Islet of Langerhans (tissue), 1 donor: ENCODE measurements at regions not wholly inside any gene's neighbourhood (a gene's known extent, or its start where the extent isn't known, plus 50 kb on each side); places are given as distances from the start of the nearest gene placed in this dataset.
"Not testable (repeated sequence)": the region's sequence is repeated elsewhere in the genome, so short reads cannot be mapped to it uniquely, and the experiment has no call there.

ENCODE experiments used
- FAIRE-seq: peaks from one replicate; lab custom pipeline; 2011; peaks lifted over from hg19 to GRCh38; lab: Jason Lieb, UNC

DNA sequence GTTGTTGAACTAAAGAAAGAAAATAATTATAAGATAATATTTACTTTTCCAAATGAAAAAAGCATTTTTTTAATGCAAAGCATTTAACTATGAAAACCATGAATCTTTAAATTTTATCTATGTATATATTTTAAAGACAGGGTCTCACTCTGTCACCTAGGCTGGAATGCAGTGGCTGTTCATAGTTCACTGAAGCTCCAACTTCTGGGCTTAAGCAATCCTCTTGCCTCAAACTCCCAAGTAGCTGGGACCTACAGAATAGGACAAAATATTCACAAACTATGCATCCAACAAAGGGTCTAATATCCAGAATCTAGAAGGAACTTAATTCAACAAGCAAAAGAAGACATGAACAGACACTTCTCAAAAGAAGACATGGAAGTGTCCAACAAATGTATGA is 55.9 kb upstream of the ALB start:
- no peak for FAIRE-seq

GRCh38 chr4:73347497-73347896 is 56.6 kb upstream of the ALB start:
- no peak for FAIRE-seq

- no peak for FAIRE-seq
Observed at GRCh38 chr4:73345399-73345975, 58.6 kb upstream of the ALB start.

GRCh38 chr4:73344106-73344505 is 60.0 kb upstream of the ALB start:
- no peak for FAIRE-seq

DNA sequence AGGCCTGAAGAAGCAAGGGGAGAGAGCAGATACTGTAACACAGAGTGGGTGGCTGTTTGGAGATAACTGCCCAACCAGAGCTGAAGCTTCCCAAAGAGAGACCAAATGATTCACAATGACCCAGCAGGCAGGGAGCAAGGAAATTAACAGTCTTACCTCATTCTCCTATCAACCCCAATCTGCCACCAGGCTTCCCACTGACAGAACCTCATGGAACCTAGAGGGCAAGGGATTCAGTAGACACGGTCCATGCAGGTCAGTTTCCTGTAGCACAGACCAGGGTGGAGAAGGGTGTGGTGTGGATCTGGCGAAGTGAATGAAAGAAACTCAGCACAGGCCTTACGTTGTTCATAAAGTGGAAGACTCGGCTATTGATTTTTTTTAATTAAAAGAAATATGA is 60.7 kb upstream of the ALB start:
- FAIRE-seq: no peak

DNA sequence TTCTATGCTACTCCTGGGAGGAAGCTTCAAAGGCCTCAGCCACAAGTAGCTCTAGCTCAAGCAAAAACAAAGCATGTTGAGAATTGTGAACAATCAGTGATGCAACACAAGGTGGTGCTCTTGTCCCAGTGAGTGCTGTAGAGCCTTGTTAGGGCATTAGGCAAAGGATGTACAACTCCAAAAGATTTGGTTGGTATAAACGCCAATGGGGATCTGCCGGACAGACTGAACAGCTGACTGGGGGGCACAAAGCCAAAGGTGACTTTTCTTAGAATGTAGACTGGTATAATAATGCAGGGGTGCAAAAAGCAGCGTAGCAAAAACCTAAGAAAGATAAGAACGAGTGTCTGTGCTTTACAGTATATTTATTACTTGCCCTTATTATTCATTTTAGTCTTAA is 62.6 kb upstream of the ALB start:
- FAIRE-seq: peak; percentile 91

DNA sequence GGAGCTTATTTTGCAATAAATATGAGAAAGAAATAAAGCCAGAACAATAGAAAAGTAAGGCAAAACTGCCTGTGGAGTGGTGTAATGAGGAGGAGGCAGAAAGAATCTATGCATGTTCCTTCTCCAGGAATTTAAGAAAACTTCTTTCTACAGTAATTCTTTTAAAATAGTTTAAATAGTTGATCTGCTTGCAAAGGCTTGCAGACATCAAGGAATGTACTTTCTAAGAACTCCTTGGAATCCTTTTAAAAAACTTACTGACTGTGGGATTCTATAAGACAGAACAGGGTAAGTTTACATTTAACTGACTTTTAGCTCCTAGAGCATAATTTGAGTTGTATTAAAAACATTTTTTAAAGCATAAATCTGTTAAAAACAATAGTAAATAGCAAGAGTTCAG is 63.2 kb upstream of the ALB start:
- no peak for FAIRE-seq

GRCh38 chr4:73335679-73336078 is 68.4 kb upstream of the ALB start:
- FAIRE-seq: peak; percentile 88

GRCh38 chr4:73332012-73332411 is 72.1 kb upstream of the ALB start:
- FAIRE-seq: not testable (repeated sequence)

DNA sequence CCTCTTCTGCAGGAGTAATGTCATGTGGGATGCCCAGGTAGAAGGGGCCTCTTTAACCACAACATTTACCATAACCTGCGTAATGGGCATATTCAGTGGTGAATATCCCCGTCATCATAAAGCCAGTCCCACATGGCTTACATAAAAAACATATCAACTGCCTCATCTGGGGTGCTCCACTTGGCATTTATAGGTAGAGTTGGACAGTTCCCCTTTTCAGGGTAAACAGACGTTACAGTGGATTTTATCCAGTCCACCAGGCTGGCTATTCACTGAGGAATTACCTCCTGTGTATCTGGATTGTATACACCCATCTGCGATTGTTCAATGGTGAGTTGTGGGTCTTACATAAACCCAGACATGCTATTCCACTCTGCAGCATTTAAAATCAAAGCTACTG is 70.7 kb upstream of the ANKRD17 start:
- no peak for FAIRE-seq

DNA sequence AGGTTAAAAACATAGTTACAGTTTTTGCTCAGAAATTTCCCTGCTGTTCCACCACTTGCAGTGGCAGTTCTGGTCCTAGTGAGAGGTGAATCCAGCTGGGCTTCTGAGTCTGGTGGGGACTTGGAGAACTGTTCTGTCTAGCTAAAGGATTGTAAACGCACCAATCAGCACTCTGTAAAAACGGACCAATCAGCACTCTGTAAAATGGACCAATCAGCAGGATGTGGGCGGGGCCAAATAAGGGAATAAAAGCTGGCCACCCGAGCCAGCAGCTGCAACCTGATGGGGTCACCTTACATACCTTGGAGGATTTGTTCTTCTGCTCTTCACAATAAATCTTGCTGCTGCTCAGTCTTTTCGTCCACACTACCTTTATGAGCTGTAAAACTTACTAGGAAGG is 67.2 kb upstream of the ANKRD17 start:
- not testable (repeated sequence) for FAIRE-seq

DNA sequence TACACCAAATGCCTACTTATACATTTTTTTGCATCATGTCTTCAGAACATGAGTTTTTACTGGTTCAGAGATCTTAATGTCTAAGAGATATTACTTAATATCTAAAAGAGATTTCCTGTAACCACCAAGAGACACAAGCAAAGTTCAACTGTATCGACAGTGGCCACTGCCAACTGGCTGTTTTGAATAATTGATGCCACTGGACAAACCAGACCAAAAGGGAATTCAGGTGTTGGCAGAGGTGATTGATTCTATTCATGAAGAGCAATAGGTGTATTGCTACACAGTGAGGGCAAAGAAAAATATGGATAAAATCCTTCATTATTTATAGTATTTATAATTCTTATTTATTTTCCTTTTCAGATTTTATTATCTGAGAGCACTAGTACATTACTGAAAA is 58.5 kb upstream of the ANKRD17 start:
- FAIRE-seq: no peak

- no peak for FAIRE-seq
Observed at GRCh38 chr4:73315091-73315490, 56.5 kb upstream of the ANKRD17 start.

DNA sequence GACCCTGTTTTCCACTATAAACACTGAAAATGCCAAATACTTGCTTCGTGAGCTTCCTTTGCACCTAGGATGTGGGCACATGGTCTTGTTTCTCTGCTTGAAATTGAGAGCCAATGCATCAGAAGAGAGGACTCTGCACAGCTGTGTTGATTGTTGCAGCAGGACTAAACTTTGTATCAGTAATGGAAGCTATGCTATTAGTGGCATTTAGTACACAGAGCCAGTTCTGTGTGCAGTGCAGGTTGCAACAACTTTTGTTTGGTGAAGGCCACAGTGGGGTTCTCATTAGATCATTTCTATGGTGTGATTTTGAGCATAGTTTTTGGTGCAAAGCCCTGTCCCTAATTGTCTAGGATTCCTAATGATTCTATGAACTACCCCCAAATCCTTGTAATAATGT is 54.4 kb upstream of the ANKRD17 start:
- no peak for FAIRE-seq

DNA sequence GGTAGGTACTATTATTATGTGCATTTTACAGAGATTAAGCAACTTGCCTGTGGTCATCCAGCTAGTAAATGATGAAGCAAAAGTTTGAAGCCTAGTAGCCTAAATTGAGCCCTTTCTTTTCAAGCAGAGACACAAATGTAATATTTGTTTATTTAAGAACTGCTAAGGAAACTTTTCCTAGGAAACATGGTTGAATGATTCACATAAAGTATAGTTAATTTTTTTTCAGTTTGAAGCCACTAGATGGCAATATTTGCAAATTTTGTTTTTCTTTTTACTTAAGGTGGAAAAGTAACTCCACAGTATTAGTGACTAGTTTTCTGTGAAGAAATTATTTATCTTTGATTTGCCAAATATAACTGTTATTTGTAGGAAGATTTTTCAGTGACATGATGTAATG is 52.8 kb upstream of the ANKRD17 start:
- FAIRE-seq: peak; percentile 99

DNA sequence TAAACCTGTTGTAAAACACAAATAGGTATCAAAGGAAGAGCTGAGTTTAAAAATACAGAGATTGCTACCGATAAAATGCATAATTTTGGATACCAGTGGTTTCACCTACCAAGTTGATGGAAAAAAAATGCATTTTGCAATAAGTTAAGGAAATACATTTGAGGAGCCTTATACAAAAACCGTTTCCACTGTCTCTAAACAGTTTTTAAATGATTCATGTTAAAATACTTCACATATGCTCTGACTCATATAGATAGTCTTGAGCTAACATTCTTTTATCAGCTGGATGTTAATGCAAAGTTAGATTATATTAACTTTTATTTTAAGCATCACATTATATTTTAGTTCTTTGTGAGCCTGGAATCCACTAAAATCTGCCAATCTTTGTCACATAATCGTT is 50.6 kb upstream of the ANKRD17 start:
- no peak for FAIRE-seq
